Esophagus muscularis mucosa (tissue), 4 donors: ENCODE measurements at regions not wholly inside any gene's neighbourhood (a gene's known extent, or its start where the extent isn't known, plus 50 kb on each side); places are given as distances from the start of the nearest gene placed in this dataset.

Experiments
- EP300 ChIP-seq: sonication (generic); formaldehyde crosslinking; IDR thresholded peaks from one replicate; pipeline ENCODE4 v1.6.1; 2017; ENCODE audit warnings: antibody characterized with exemption
- POLR2A ChIP-seq: fragments of 450-650 bp; IDR thresholded peaks from one replicate; pipeline ENCODE4 v1.6.1; 2017; ENCODE audit warnings: antibody characterized with exemption, moderate library complexity, mild to moderate bottlenecking, low read depth
- POLR2AphosphoS5 ChIP-seq, 2 donors: sonication (generic); formaldehyde crosslinking; IDR thresholded peaks; one replicate each; pipeline ENCODE4 v1.6.1; 2017; ENCODE audit warnings: antibody characterized with exemption in 2 of 2
- TF ChIP-seq, protein P1 (sequence below), 3 experiments: fragments of 200-600 bp in 2 of 3; fragments of 450-650 bp in 1 of 3; sonication (generic) in 2 of 3; IDR thresholded peaks; one replicate each; pipeline ENCODE4 v1.5.1; 2017 to 2019; ENCODE audit warnings: antibody characterized with exemption in 3 of 3, mild to moderate bottlenecking in 2 of 3, moderate library complexity in 1 of 3

DNA sequence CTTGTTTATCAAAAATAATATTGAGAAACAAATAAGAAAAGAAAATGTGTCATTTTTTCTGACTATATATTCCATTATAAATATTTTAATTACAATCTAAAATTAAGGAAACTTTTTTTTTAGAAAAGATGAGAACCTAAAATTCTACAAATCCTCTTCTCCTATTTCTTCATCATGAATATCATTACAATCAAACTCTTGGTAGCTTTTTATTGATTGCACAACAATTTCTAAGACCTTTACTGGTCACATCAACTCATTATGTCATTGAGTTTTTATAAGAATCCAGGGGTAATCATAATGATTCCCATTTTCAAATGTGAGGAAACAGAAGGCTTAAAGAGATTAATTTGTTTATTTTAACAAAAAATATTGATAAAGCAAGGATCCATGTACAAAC, 841.0 kb downstream of the FRK start:
- TF ChIP-seq, protein P1, sequence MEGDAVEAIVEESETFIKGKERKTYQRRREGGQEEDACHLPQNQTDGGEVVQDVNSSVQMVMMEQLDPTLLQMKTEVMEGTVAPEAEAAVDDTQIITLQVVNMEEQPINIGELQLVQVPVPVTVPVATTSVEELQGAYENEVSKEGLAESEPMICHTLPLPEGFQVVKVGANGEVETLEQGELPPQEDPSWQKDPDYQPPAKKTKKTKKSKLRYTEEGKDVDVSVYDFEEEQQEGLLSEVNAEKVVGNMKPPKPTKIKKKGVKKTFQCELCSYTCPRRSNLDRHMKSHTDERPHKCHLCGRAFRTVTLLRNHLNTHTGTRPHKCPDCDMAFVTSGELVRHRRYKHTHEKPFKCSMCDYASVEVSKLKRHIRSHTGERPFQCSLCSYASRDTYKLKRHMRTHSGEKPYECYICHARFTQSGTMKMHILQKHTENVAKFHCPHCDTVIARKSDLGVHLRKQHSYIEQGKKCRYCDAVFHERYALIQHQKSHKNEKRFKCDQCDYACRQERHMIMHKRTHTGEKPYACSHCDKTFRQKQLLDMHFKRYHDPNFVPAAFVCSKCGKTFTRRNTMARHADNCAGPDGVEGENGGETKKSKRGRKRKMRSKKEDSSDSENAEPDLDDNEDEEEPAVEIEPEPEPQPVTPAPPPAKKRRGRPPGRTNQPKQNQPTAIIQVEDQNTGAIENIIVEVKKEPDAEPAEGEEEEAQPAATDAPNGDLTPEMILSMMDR (IDR thresholded peaks at IDR 0.05) = no peak
- TF ChIP-seq EP300 = no peak
- no peak for TF ChIP-seq POLR2A
- TF ChIP-seq POLR2AphosphoS5 (IDR thresholded peaks at IDR 0.05) = no peak
